ENCODE measurements at regions not wholly inside any gene's neighbourhood (a gene's known extent, or its start where the extent isn't known, plus 50 kb on each side); places are given as distances from the start of the nearest gene placed in this dataset.

GRCh38 chr7:68474661-68475216 is 1123.5 kb upstream of the AUTS2 start:
- H3K79me2 ChIP-seq (ENCODE audit: control insufficient read depth, insufficient read depth, low read length), result no peaks in the 10 kb centered on the region
- TF ChIP-seq EZH2 (IDR thresholded peaks at IDR 0.05; ENCODE audit: low read length, missing control alignments) (no peak), CTCF (conservative IDR thresholded peaks at IDR 0.05 in 1 of 2, IDR thresholded peaks at IDR 0.05 in 1 of 2; ENCODE audit: low read depth in 1 of 2, low read length in 2 of 2) (no peak)

GRCh38 chr7:68476966-68477365 is 1121.3 kb upstream of the AUTS2 start:
- no peak overlapping the region for H3K4me2 ChIP-seq (ENCODE audit: extremely low read depth, insufficient read depth, low read length)
- H3K36me3 ChIP-seq (ENCODE audit: control insufficient read depth, insufficient read depth, low read length), result no peaks in the 10 kb centered on the region
- no peaks in the 10 kb centered on the region for H3K9me3 ChIP-seq (ENCODE audit: control insufficient read depth, insufficient read depth, low read depth, low read length)
- H3K27ac ChIP-seq (ENCODE audit: insufficient read depth, low read length), result no peak overlapping the region
- H4K20me1 ChIP-seq (ENCODE audit: control insufficient read depth, extremely low read depth, insufficient read depth, low read length), result no peaks in the 10 kb centered on the region
- H2AFZ ChIP-seq (ENCODE audit: low read length), result no peak overlapping the region
- H3K4me1 ChIP-seq (ENCODE audit: control insufficient read depth, extremely low read depth, insufficient read depth, low read length), result no peaks in the 10 kb centered on the region
- H3K27me3 ChIP-seq (ENCODE audit: control insufficient read depth, insufficient read depth, low read length), result no peaks in the 10 kb centered on the region
- TF ChIP-seq EZH2 (IDR thresholded peaks at IDR 0.05; ENCODE audit: low read length, missing control alignments) (no peak), CTCF (conservative IDR thresholded peaks at IDR 0.05 in 1 of 2, IDR thresholded peaks at IDR 0.05 in 1 of 2; ENCODE audit: low read depth in 1 of 2, low read length in 2 of 2) (no peak)
- H3K4me3 ChIP-seq (replicated peaks in 1 of 4; ENCODE audit: control extremely low read depth in 1 of 4, insufficient read depth in 1 of 4, low read depth in 3 of 4, low read length in 4 of 4), result no peak overlapping the region
- peak in 1 of 2 donors; percentile 13 for DNase-seq (ENCODE audit: low read depth in 2 of 2)
- H3K79me2 ChIP-seq (ENCODE audit: control insufficient read depth, insufficient read depth, low read length), result no peaks in the 10 kb centered on the region
- no peak overlapping the region for H3K9ac ChIP-seq (ENCODE audit: insufficient read depth, low read length)

More at GRCh38 chr7:68474661-68475216, 1123.5 kb upstream of the AUTS2 start:
- DNase-seq (ENCODE audit: low read depth in 2 of 2), result no peak
- no peak overlapping the region for H3K4me3 ChIP-seq (replicated peaks in 1 of 4; ENCODE audit: control extremely low read depth in 1 of 4, insufficient read depth in 1 of 4, low read depth in 3 of 4, low read length in 4 of 4)
- H3K9ac ChIP-seq (ENCODE audit: insufficient read depth, low read length), result no peak overlapping the region
- H3K9me3 ChIP-seq (ENCODE audit: control insufficient read depth, insufficient read depth, low read depth, low read length), result no peaks in the 10 kb centered on the region
- H3K4me1 ChIP-seq (ENCODE audit: control insufficient read depth, extremely low read depth, insufficient read depth, low read length), result no peaks in the 10 kb centered on the region
- no peaks in the 10 kb centered on the region for H4K20me1 ChIP-seq (ENCODE audit: control insufficient read depth, extremely low read depth, insufficient read depth, low read length)
- no peaks in the 10 kb centered on the region for H3K27me3 ChIP-seq (ENCODE audit: control insufficient read depth, insufficient read depth, low read length)
- no peak overlapping the region for H3K4me2 ChIP-seq (ENCODE audit: extremely low read depth, insufficient read depth, low read length)
- H3K36me3 ChIP-seq (ENCODE audit: control insufficient read depth, insufficient read depth, low read length), result no peaks in the 10 kb centered on the region
- no peak overlapping the region for H2AFZ ChIP-seq (ENCODE audit: low read length)
- H3K27ac ChIP-seq (ENCODE audit: insufficient read depth, low read length), result no peak overlapping the region

- H3K27ac ChIP-seq (ENCODE audit: insufficient read depth, low read length), result no peak overlapping the region
- no peaks in the 10 kb centered on the region for H3K79me2 ChIP-seq (ENCODE audit: control insufficient read depth, insufficient read depth, low read length)
- no peak overlapping the region for H3K4me3 ChIP-seq (replicated peaks in 1 of 4; ENCODE audit: control extremely low read depth in 1 of 4, insufficient read depth in 1 of 4, low read depth in 3 of 4, low read length in 4 of 4)
- no peak overlapping the region for H3K4me2 ChIP-seq (ENCODE audit: extremely low read depth, insufficient read depth, low read length)
- no peak overlapping the region for H2AFZ ChIP-seq (ENCODE audit: low read length)
- H3K36me3 ChIP-seq (ENCODE audit: control insufficient read depth, insufficient read depth, low read length), result no peaks in the 10 kb centered on the region
- H3K9me3 ChIP-seq (ENCODE audit: control insufficient read depth, insufficient read depth, low read depth, low read length), result no peaks in the 10 kb centered on the region
- no peak for DNase-seq (ENCODE audit: low read depth in 2 of 2)
- no peak overlapping the region for H3K9ac ChIP-seq (ENCODE audit: insufficient read depth, low read length)
- H3K27me3 ChIP-seq (ENCODE audit: control insufficient read depth, insufficient read depth, low read length), result no peaks in the 10 kb centered on the region
- H3K4me1 ChIP-seq (ENCODE audit: control insufficient read depth, extremely low read depth, insufficient read depth, low read length), result no peaks in the 10 kb centered on the region
- H4K20me1 ChIP-seq (ENCODE audit: control insufficient read depth, extremely low read depth, insufficient read depth, low read length), result no peaks in the 10 kb centered on the region
- TF ChIP-seq EZH2 (IDR thresholded peaks at IDR 0.05; ENCODE audit: low read length, missing control alignments) (no peak), CTCF (conservative IDR thresholded peaks at IDR 0.05 in 1 of 2, IDR thresholded peaks at IDR 0.05 in 1 of 2; ENCODE audit: low read depth in 1 of 2, low read length in 2 of 2) (no peak)
Measured at GRCh38 chr7:68478326-68478725, 1119.9 kb upstream of the AUTS2 start.

Measured in fibroblast of lung (primary cell).